Muscle of back (tissue), 3 donors: ENCODE measurements at regions not wholly inside any gene's neighbourhood (a gene's known extent, or its start where the extent isn't known, plus 50 kb on each side); places are given as distances from the start of the nearest gene placed in this dataset.

Experiments
- DNase-seq, 3 donors: peaks; one replicate each; pipeline versions ENCODE4 v3.0.0 to v3.0.0-alpha.2; 2013

- DNase-seq: no peak
These were observed 53.3 kb downstream of the C7orf25 start for GRCh38 chr7:42858570-42858969.

GRCh38 chr7:42856605-42856987, 55.3 kb downstream of the C7orf25 start:
- no peak for DNase-seq

- no peak for DNase-seq
These were observed 57.2 kb downstream of the C7orf25 start for GRCh38 chr7:42854571-42855118.

GRCh38 chr7:42852531-42852930, 59.3 kb downstream of the C7orf25 start:
- no peak for DNase-seq

GRCh38 chr7:42843205-42843800, 68.6 kb downstream of the C7orf25 start:
- DNase-seq: peak; percentile 45 to 82 (median 62)

GRCh38 chr7:42834676-42835075, 77.2 kb downstream of the C7orf25 start:
- no peak for DNase-seq

GRCh38 chr7:42833411-42833810, 78.5 kb downstream of the C7orf25 start:
- DNase-seq: no peak

GRCh38 chr7:42832667-42833066, 79.2 kb downstream of the C7orf25 start:
- no peak for DNase-seq

GRCh38 chr7:42831718-42832522, 80.0 kb downstream of the C7orf25 start:
- DNase-seq: peak; percentile 64 to 91 (median 70)

- DNase-seq: peak; percentile 60 to 88 (median 62)
These were observed 80.7 kb downstream of the C7orf25 start for GRCh38 chr7:42831006-42831717.

- DNase-seq: no peak
These were observed 99.1 kb downstream of the C7orf25 start for GRCh38 chr7:42812779-42813178.

- DNase-seq: no peak
These were observed 106.3 kb downstream of the C7orf25 start for GRCh38 chr7:42805601-42806000.

GRCh38 chr7:42794673-42795072, 117.2 kb downstream of the C7orf25 start:
- no peak for DNase-seq

GRCh38 chr7:42792841-42793240, 119.0 kb downstream of the C7orf25 start:
- DNase-seq: no peak

GRCh38 chr7:42790196-42790595, 121.7 kb downstream of the C7orf25 start:
- DNase-seq: peak in 1 of 3 donors; percentile 21

GRCh38 chr7:42774436-42774835, 137.4 kb downstream of the C7orf25 start:
- no peak for DNase-seq

- no peak for DNase-seq
These were observed 141.8 kb downstream of the C7orf25 start for GRCh38 chr7:42770114-42770513.

- DNase-seq: no peak
These were observed 143.8 kb downstream of the C7orf25 start for GRCh38 chr7:42768045-42768444.

- DNase-seq: no peak
These were observed 145.0 kb downstream of the C7orf25 start for GRCh38 chr7:42766782-42767423.

GRCh38 chr7:42765931-42766330, 145.9 kb downstream of the C7orf25 start:
- DNase-seq: peak in 1 of 3 donors; percentile 37

- DNase-seq: no peak
These were observed 148.7 kb downstream of the C7orf25 start for GRCh38 chr7:42763137-42763551.

- DNase-seq: no peak
These were observed 150.4 kb downstream of the C7orf25 start for GRCh38 chr7:42761486-42761885.
